ENCODE measurements at regions not wholly inside any gene's neighbourhood (a gene's known extent, or its start where the extent isn't known, plus 50 kb on each side); places are given as distances from the start of the nearest gene placed in this dataset.
A peak's percentile ranks its signal among the peaks of the same experiment; 100 is the strongest.
"Not testable (repeated sequence)": the region's sequence is repeated elsewhere in the genome, so short reads cannot be mapped to it uniquely, and the experiment has no call there.

DNA sequence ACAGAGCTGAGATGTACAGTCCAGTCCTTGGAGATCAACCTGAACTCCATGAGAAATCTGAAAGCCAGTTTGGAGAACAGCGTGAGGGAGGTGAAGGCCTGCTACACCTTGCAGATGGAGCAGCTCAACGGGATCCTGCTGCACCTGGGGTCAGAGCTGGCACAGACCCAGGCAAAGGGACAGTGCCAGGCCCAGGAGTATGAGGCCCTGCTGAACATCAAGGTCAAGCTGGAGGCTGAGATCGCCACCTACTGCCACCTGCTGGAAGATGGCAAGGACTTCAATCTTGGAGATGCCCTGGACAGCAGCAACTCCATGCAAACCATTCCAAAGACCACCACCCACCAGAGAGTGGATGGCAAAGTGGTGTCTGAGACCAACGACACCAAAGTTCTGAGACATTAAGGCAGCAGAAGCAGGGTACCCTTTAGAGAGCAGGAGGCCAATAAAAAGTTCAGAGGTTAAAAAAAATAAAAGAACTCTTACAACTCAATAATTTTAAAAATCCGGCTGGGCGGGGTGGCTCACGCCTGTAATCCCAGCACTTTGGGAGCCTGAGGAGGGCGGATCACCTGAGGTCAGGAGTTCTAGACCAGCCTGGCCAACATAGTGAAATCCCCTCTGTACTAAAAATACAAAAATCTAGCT lies 69.9 kb upstream of the RTL6 start:
- H3K9me3 ChIP-seq (ENCODE audit: control insufficient read depth in 4 of 4, low read length in 3 of 4): peaks cover 0 to 5% (median under 1%) of the 10 kb centered on the region in 4 donors
- DNase-seq (ENCODE audit: low spot score): no peak
- TF ChIP-seq, protein P1, sequence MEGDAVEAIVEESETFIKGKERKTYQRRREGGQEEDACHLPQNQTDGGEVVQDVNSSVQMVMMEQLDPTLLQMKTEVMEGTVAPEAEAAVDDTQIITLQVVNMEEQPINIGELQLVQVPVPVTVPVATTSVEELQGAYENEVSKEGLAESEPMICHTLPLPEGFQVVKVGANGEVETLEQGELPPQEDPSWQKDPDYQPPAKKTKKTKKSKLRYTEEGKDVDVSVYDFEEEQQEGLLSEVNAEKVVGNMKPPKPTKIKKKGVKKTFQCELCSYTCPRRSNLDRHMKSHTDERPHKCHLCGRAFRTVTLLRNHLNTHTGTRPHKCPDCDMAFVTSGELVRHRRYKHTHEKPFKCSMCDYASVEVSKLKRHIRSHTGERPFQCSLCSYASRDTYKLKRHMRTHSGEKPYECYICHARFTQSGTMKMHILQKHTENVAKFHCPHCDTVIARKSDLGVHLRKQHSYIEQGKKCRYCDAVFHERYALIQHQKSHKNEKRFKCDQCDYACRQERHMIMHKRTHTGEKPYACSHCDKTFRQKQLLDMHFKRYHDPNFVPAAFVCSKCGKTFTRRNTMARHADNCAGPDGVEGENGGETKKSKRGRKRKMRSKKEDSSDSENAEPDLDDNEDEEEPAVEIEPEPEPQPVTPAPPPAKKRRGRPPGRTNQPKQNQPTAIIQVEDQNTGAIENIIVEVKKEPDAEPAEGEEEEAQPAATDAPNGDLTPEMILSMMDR (IDR thresholded peaks at IDR 0.05; ENCODE audit: low read depth, low read length, missing input control): peak; percentile 40
- TF ChIP-seq SP1 (IDR thresholded peaks at IDR 0.05) (no peak), YY1 (IDR thresholded peaks at IDR 0.05) (no peak), FOXA1 (IDR thresholded peaks at IDR 0.05) (no peak), JUND (IDR thresholded peaks at IDR 0.05) (no peak), GABPA (IDR thresholded peaks at IDR 0.05 in 1 of 2, conservative IDR thresholded peaks at IDR 0.05 in 1 of 2) (no peak), NR2F2 (IDR thresholded peaks at IDR 0.05) (no peak), FOXA2 (IDR thresholded peaks at IDR 0.05) (no peak), HNF4A (conservative IDR thresholded peaks at IDR 0.05) (no peak), HNF4G (IDR thresholded peaks at IDR 0.05) (no peak), RXRA (IDR thresholded peaks at IDR 0.05) (no peak), EGR1 (IDR thresholded peaks at IDR 0.05; ENCODE audit: low read depth in 2 of 2) (no peak), TAF1 (conservative IDR thresholded peaks at IDR 0.05) (no peak), RAD21 (IDR thresholded peaks at IDR 0.05) (peak; percentile 70 to 78)
- TF ChIP-seq, protein P2, sequence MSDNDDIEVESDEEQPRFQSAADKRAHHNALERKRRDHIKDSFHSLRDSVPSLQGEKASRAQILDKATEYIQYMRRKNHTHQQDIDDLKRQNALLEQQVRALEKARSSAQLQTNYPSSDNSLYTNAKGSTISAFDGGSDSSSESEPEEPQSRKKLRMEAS (IDR thresholded peaks at IDR 0.05): no peak
- TF ChIP-seq, protein P3, sequence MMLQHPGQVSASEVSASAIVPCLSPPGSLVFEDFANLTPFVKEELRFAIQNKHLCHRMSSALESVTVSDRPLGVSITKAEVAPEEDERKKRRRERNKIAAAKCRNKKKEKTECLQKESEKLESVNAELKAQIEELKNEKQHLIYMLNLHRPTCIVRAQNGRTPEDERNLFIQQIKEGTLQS (IDR thresholded peaks at IDR 0.05): no peak
- TF ChIP-seq, protein P4, sequence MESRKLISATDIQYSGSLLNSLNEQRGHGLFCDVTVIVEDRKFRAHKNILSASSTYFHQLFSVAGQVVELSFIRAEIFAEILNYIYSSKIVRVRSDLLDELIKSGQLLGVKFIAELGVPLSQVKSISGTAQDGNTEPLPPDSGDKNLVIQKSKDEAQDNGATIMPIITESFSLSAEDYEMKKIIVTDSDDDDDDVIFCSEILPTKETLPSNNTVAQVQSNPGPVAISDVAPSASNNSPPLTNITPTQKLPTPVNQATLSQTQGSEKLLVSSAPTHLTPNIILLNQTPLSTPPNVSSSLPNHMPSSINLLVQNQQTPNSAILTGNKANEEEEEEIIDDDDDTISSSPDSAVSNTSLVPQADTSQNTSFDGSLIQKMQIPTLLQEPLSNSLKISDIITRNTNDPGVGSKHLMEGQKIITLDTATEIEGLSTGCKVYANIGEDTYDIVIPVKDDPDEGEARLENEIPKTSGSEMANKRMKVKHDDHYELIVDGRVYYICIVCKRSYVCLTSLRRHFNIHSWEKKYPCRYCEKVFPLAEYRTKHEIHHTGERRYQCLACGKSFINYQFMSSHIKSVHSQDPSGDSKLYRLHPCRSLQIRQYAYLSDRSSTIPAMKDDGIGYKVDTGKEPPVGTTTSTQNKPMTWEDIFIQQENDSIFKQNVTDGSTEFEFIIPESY (IDR thresholded peaks at IDR 0.05): no peak
- H3K36me3 ChIP-seq (ENCODE audit: control insufficient read depth in 4 of 4, insufficient read depth in 3 of 4, low read depth in 1 of 4, low read length in 3 of 4): no peaks in the 10 kb centered on the region
- no peaks in the 10 kb centered on the region for H3K4me1 ChIP-seq (ENCODE audit: control insufficient read depth in 4 of 4, insufficient read depth in 4 of 4, low read length in 3 of 4)
- WGBS: 55% methylated on average over 8 of the region's 8 CpGs
- no peak overlapping the region for H3K27ac ChIP-seq (ENCODE audit: low read depth in 1 of 2, low read length in 2 of 2)
- no peak overlapping the region for H3K9ac ChIP-seq (ENCODE audit: low read depth in 1 of 2, low read length in 2 of 2)
- H3K4me3 ChIP-seq (ENCODE audit: low read depth in 1 of 3, low read length in 3 of 3): no peak overlapping the region
- no peaks in the 10 kb centered on the region for H3K27me3 ChIP-seq (ENCODE audit: control insufficient read depth in 4 of 4, insufficient read depth in 4 of 4, low read length in 3 of 4)

DNA sequence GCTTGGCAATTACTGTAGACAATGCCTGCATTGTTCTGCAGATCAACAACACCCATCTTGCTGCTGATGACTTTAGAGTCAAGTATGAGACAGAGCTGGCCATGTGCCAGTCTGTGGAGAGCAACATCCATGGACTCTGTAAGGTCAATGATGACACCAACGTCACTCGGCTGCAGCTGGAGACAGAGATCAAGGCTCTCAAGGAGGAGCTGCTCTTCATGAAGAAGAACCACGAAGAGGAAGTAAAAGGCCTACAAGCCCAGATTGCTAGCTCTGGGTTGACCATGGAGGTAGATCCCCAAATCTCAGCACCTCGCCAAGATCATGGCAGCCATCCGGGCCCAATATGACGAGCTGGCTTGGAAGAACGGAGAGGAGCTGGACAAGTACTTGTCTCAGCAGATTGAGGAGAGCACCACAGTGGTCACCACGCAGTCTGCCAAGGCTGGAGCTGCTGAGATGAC lies 69.4 kb upstream of the RTL6 start:
- not testable (repeated sequence) for H3K27me3 ChIP-seq (ENCODE audit: control insufficient read depth in 4 of 4, insufficient read depth in 4 of 4, low read length in 3 of 4); H3K4me3 ChIP-seq (ENCODE audit: low read depth in 1 of 3, low read length in 3 of 3); H3K9me3 ChIP-seq (ENCODE audit: control insufficient read depth in 4 of 4, low read length in 3 of 4); H3K27ac ChIP-seq (ENCODE audit: low read depth in 1 of 2, low read length in 2 of 2); H3K4me1 ChIP-seq (ENCODE audit: control insufficient read depth in 4 of 4, insufficient read depth in 4 of 4, low read length in 3 of 4); DNase-seq (ENCODE audit: low spot score); H3K36me3 ChIP-seq (ENCODE audit: control insufficient read depth in 4 of 4, insufficient read depth in 3 of 4, low read depth in 1 of 4, low read length in 3 of 4); H3K9ac ChIP-seq (ENCODE audit: low read depth in 1 of 2, low read length in 2 of 2)
- 80% methylated on average over 8 of the region's 8 CpGs for WGBS

Data from liver (tissue), 8 donors.